GM18868 (cell line): ENCODE measurements at regions not wholly inside any gene's neighbourhood (a gene's known extent, or its start where the extent isn't known, plus 50 kb on each side); places are given as distances from the start of the nearest gene placed in this dataset.
"Not testable (repeated sequence)": the region's sequence is repeated elsewhere in the genome, so short reads cannot be mapped to it uniquely, and the experiment has no call there.

ENCODE experiments used
- ATAC-seq: cut with Tn5 transposase; IDR thresholded peaks from one replicate; pipeline ENCODE4 v1.9.1; 2021; ENCODE audit warnings: mild to moderate bottlenecking, moderate library complexity; ENCODE audit not compliant: unreplicated experiment

DNA sequence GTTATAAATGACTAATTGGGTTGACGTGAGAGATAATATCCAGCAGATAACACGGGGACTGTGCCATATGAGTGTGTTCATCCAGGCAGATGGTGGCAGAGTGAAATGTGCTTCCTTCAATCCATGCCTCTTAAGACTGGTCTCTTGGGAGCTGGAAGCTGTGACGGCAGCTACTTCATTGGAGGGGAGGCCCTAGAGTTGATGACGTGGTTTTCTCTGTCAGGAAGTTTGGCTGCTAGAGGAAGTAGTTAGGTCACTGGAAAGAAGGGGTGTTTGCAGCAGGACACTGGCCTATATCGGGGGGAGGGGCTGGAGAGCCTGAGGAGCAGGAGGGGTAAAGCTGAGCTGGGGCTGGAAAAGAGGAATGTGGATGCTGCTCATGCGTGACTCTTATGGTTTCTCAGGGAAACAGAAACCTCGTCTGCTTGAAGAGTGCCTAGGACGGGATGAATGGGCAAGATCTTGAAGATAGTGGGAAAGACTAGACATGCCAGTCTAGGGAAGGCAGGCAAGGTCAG, 3051.6 kb downstream of the RPIA start:
- not testable (repeated sequence) for ATAC-seq

DNA sequence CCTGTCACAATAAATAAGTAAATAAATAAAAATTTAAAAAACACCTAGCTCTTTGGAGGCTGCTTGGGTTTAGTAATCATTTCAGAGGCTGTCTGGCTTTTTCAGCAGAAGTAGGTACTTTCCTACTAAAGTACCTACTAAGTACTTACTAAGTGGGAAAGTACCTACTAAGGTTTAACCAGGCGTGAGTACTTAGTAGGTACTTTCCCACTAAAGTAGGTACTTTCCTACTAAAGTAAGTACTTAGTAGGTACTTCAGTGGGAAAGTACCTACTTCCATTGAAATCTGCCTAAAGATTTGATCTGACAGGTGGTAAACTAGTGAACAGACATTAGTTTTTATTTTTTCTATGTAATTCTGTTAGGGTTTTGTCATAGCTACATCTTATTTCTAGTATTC, 3052.4 kb downstream of the RPIA start:
- ATAC-seq, result not testable (repeated sequence)

DNA sequence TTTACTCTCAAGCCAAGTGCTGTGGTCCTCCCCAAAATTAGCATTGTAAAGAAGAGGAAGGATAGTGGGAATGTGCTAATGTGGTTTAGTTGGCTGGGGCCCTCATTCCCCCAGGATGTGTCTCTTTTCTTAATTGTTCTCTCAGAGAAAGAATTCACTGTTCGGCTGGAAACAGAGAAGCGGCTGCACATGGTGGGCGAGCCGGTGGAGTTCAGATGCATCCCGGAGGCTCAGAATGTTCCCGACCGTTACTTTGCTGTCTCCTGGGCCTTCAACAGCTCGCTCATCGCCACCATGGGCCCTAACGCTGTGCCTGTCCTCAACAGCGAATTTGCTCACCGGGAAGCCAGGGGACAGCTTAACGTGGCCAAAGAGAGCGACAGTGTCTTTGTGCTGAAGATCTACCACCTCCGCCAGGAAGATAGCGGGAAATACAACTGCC, 3053.2 kb downstream of the RPIA start:
- not testable (repeated sequence) for ATAC-seq

DNA sequence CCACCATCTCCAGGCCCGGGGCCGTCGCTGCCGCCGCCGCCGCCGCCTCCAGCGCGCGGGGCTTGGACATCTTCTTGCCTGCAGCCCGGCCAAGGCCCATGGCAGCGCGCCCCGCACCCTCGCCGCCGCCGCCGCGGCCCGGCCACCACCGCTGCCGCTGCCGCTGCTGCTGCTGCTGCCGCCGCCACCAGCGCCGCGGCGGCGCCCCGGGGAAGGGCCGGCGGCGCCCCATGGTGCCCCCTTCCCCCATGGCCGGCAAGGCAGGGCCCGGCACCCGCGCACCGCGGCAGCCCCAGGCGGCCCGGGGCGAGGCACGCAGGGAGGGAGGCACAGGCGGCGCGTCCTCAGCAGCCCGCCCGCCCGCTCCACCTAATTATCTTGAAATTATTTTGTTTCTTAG, 3057.4 kb downstream of the RPIA start:
- no peak for ATAC-seq

DNA sequence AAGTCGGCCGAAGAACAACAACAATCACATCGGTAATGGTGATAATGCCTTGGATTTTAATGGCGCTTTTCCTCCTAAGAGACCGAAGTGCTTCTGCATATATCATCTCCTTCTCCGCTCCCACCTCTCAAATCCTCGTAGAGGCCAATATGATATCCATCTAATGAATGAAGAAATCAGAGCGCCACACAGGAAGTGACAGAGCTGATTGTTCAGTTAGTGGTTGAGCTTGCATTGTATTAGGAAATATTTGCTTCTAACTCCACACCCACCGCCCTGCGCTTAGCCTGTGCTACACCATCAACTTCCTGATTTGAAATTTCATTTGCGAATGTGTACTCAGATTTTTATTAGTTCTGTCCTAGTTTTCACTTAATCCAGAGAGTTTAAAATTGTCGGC, 3058.2 kb downstream of the RPIA start:
- not testable (repeated sequence) for ATAC-seq

DNA sequence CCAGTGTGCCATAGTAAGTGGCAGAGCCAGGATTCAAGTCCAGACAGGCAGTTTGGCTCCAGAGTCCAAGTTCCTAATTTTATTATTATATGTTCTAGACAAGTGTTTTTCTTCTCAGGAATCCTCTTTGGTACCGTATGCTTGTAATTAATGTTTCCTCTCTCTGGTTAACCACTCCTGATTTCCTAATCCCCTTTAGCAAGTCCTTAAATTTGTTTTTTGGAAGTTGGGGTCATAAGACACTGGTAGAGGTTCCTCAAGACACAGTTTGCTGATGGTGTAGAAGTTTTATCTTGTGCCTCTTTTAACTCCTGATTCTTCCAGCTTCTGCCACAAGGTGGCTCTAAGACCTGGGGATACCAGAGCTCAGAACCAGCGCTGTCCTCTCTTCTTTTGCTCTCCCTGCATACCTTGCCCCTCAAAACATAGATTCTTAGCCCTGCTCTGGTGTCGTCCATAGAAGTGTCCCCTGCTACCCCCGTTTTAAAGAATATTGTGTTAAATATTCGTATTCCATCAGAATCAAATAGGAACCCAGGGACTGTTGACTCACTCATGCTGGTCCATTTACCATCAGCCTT, 3068.0 kb downstream of the RPIA start:
- ATAC-seq, result peak; percentile 79

DNA sequence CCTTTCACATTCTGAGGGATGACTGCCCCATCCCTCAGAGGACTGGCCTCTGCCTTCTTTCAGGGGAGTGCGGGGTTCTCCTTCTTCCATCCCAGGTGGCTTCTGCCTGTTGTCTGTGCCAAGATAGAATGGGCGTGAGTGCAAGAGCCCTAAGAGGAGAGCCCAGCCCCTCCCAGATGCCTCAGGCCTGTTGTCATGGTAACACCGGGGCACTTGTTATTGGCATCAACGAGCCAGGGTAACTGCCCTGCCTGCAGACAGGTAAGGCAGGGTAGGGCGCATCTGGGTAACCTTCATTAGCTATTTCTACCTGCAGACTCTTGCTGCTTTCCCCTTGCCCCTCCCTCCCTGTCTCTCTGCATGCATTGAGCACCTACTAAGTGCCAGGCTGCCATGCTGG, 3069.2 kb downstream of the RPIA start:
- not testable (repeated sequence) for ATAC-seq

DNA sequence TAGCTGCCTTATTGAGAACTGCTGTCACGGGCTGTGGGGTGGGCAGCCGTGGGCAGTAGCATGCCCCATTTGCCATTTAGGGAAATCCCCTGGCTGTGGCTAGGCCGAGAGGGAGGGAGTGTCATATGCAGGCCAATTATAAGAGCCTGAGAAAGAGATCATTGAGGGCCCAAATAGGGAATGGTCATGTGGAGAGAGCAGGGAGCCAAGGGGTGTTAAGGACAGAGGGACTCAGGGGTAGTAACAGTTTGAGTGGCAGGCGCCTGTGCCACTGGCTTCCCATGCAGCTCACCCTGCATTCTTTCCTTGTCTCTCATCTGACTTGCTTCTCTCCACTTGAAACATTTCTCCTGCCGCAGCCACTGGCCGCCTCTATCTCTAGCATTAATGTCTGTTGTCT, 3070.8 kb downstream of the RPIA start:
- ATAC-seq, result not testable (repeated sequence)

DNA sequence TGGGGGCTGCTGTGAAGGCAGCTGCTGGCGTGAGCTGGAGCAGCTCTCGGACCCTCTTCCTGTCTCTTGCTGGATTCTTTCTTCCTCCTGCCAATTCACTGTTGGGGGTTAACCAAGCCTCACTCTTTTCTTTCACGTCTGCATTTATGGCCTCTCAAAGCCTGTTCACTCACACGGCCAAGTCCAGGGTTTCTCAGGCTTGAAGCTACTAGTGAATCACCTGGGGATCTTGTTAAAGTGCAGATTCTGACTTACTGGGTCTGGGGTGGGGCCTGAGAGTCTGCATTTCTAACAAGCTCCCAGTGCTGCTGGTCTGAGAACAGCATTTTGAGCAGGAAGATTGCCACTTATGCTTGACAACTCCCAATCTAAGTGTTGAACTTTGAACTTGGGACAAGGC, 3072.2 kb downstream of the RPIA start:
- ATAC-seq, result not testable (repeated sequence)

DNA sequence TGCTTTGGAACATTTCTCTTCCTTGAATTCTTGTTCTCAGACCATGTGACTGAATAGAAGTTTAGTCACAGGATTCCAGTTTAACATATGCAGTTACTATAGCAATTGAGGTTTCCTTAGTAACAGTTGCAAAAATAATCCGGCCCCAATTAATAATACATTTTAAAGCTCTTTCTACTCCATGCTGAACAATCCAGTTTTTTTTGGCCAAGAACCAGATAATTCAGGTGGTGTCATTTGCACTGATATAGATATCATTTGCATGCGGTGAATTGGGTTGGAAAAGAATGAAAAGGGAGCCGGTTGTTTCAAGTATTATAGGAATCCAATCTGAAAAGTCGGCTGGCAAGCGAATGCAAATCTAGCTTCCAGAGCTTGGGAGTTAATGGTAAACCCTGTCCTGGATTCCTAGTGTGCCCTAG, 3073.1 kb downstream of the RPIA start:
- not testable (repeated sequence) for ATAC-seq

DNA sequence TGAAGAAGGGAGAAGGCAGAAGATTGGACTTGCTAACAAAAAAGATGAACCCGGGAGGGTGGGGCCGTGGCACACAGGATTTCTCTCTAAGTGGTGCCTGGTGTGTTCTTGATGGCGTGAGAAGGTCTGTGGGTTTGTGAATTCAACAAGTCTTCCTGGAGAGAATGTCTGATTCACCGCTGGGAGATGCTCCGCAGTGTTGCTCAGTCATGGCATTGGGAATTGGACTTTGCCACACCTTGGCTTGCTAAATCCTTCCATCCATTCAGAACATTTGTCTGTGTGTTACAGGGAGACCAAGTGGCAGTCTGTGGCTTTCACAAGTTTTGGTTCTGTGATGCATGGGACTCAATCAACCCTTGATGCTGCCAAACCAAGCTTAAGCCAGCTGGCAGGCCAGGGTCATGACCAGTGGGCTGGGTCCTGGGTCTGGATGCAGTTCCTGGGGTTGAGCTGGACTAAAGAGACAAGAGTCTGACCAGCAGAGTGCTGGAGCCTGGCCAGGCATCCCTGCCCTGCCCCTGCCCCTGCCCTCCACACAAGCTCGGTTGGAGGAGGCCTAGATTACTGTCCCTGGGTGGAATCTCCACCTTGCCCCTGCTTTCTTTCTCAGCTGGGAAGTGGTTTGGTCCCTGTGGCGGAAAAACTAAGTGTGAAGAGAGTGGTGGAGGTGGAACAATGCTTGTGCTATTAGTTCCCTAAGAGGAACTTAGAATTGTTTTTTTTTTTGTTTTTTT, 3073.7 kb downstream of the RPIA start:
- not testable (repeated sequence) for ATAC-seq

DNA sequence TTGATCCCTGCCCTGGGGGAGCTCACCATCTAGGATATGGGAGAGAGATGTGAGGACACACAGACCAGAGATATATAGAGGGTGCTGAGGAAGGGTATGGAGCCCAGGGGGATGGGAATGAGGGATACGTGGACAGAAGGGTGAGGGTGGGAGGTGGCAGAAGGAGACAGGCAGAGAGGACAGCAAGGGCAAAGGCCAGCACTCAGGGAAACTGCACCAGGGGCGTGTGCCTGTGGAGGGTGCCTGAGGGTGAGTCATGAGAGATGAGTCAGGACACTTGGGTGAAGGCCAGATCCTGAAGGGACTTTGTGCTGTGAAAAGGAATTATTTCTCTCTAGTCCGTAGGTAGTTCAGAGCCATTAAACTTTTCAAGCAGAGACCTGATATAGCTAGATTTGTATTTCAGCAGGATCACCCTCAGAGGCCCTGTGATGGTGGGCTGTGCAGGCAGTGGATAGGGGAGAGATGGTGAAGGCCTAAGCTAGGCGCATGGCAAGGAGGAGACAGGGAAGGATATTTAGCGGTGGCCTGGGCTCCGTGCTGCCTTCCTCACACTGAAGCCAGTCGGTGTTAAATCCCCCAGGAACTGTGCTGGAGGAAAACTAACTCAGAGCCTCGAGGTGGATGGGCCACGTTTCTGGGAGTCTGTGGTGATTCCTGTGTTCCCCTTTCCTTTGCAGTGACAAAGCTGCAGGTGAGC, 3075.0 kb downstream of the RPIA start:
- ATAC-seq, result not testable (repeated sequence)

DNA sequence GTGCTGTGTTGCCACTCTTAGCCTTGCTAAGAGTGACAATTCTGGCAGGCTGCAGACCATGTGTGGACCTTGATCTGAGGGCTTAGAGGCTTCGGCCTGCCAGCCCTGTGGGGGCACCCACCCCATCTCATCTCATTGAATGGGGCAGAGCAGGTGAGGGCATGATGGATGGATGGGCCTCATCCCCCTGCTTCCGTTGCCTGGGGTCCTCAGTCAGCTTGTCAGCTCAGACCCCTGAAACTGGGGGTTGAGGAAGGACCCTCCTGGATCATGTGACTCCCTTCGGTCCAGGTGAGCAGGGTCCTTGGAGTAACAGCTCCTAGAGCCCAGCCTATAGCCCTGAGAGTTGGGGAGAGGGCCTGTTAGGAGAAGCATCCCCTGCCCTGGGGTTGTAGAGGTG, 3076.8 kb downstream of the RPIA start:
- not testable (repeated sequence) for ATAC-seq

DNA sequence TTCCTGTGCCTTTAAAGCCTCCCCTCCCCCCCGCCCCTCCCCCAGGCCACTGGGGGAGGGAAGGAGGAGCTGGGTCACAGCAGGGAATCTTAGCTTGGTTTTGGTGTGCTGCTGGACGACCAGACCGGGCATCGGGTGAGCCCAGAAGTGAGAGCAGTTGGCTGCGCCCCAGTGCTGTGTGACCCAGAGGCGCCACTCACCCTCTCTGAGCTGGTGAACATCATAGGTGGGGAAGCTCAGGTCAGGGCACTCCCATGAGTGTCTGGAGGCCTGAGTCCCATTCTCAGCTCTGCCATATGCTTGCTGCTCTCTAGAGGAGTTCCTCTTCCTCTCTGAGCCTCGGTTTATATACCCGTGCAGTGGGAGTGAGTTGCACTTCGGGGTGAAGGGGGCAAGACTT, 3077.5 kb downstream of the RPIA start:
- ATAC-seq, result not testable (repeated sequence)

DNA sequence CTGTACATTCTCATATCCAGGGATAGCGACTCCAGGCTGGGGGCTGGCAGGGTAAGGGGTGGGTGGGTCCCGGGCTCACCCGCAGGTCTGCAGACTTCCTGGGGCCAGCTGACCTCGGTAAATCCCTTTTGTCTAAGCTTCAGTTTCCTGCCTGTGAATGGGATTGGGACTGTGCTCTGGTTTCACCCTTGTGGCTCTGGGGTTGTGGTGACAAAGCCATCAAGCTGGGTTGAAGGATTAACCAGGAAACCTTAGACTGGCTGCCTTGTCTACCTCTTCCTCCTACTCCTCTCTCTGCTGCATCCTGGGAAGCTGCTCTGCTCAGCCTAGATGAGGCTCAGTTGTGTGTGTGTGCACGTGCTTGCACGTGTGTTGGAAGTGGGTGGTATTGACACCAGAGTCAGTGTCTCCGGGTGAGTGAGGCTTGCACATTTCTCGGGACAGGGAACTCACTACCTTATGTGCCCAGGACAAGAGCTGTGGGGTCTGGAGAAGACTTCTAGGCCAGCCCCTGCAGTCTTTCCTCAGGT, 3078.6 kb downstream of the RPIA start:
- ATAC-seq, result not testable (repeated sequence)

DNA sequence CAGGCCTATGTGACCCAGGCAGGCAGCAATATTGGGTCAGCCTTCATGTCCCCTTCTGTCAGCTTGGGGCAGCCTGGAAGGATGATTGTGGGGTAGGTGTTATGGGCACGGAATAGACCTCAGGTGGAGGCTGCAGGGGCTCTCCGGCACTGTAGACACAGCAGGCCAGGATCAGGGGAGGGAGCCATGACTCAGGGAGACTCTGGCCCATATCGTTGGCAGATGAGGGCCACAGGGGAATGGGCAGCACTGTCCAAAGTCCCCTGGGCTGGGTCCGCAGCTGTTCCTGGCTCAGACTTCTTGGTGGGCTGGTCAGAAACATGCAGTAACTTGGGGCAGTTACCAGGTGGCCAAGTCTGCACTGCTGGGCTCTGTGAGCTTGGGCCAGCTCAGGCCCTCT, 3080.1 kb downstream of the RPIA start:
- not testable (repeated sequence) for ATAC-seq

DNA sequence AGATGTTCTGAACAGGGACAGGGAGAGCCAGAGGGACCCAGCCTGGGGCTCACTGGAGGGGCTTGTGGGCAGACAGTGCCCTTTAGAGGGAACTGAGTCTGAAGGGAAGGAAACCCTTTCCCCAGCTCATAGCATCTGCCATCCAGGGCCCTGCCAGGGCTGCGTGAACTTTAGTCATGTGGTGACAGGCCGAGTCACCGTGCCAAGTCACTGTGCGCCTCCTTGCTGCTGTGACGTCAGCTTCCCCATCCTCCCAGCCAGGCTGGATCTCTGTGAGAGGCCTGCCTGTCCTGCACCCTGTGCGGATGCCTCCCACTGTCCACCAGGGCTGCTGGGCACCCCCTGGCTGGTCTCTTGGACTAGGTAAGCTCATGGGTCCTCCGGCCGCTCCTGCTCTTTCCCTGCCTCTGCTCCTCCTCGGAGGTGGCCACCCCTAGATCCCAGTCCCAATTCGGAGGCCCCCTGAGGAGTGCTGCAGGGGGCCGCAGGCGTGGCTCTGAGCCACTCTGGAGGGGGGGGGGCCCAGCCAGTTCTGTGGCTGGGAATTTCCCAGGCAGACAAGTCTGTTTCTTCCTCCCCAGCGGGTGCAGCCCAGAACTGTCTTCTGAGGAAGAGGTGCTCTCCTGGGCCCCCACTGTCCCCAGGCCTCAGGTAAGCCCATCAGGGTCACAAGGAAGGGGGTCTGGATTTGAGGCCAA, 3080.9 kb downstream of the RPIA start:
- not testable (repeated sequence) for ATAC-seq

DNA sequence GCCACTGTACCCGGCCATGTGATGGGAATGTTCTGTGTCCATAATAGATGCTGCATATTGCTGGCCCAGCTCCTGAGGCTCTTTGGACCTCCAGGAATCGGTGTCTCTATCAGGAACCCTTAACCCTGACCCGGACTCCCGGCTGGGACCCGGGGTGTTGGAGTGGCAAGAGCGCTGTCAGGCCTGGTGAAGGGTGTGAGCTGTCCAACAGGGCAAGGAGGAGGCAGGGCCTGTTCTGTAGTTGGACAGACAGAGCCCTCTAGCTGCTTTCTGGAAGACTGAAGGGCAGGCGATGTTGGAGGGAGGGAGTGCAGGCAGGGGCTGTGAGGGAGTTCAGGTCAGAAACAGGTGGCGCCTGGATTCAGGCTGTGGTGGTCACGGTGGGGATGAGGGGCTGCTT, 3082.3 kb downstream of the RPIA start:
- not testable (repeated sequence) for ATAC-seq

DNA sequence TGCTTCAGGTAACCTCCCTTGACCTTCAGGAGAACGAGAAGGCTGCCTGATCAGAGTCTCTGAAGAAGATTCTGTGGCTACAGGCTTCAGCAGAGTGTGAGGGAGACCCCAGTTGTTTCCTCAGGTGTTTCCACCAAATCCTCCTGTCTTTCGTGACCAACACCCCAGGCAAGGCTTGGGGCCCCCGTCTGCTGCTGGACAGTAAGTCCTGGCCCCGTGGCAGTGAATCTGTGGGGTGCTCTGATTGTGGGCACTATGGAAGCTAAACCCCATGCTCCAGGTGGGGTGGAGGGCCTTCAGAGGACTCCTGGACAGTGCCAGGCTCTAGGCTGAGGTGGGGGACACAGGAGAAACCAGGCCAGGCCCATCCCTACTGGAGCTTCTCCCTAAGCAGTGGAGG, 3083.7 kb downstream of the RPIA start:
- not testable (repeated sequence) for ATAC-seq

DNA sequence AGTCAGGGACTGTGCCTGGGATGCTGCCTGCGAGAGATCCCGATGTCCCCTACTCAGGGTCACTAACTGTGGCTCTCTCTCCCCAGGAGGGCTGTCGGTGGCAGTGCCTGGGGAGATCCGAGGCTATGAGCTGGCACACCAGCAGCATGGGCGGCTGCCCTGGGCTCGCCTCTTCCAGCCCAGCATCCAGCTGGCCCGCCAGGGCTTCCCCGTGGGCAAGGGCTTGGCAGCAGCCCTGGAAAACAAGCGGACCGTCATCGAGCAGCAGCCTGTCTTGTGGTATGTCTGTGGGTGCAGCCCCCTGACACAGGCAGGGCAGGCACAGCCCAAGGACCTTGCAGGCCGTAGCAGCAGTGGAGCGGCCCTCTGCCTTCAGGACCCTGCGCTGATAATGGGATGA, 3088.9 kb downstream of the RPIA start:
- not testable (repeated sequence) for ATAC-seq

DNA sequence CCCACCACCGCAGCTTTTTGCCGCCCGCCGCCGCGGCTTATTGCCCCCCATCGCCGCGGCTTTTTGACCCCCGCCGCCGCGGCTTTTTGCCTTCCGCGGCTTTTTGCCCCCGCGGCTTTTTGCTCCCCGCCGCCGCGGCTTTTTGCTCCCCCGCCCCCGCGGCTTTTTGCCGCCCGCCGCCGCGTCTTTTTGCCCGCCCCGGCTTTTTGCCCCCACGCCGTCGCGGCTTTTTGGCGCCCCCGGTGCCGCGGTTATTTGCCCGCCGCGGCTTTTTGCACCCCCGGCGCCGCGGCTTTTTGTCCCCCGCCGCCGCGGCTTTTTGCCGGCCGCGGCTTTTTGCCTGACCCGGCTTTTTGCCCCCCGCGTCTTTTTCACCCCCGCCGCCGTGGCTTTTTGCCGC, 3061.8 kb upstream of the TEKT4 start:
- not testable (repeated sequence) for ATAC-seq
